GM23338 (cell line): ENCODE measurements at regions not wholly inside any gene's neighbourhood (a gene's known extent, or its start where the extent isn't known, plus 50 kb on each side); places are given as distances from the start of the nearest gene placed in this dataset.

Experiments
- ATAC-seq: fragments of 200-7000 bp; cut with Tn5 transposase; 3 replicates; pipeline ENCODE4 v1.9.1; 2020
- DNase-seq: peaks from one replicate; pipeline ENCODE4 v3.0.0-alpha.2; 2015; ENCODE audit warnings: low spot score
- H2AFZ ChIP-seq: fragments of 200-600 bp; sonication (generic); 2 replicates; pipeline ENCODE4 v1.8.0; 2016; ENCODE audit warnings: antibody characterized with exemption, mild to moderate bottlenecking, moderate library complexity
- H3F3A ChIP-seq: fragments of 200-600 bp; sonication (generic); replicated peaks from 2 replicates; pipeline ENCODE4 v1.8.0; 2017; ENCODE audit warnings: antibody characterized with exemption, mixed run types, low read depth
- H3K27ac ChIP-seq: fragments of 200-600 bp; sonication (generic); 2 replicates; pipeline ENCODE4 v1.6.1; 2016; ENCODE audit warnings: low read depth
- H3K27me3 ChIP-seq: fragments of 200-600 bp; sonication (generic); 2 replicates; pipeline ENCODE4 v1.8.0; 2016; ENCODE audit warnings: mild to moderate bottlenecking, mixed run types, moderate library complexity; ENCODE audit not compliant: insufficient read depth
- H3K36me3 ChIP-seq: fragments of 200-600 bp; sonication (generic); 2 replicates; pipeline ENCODE4 v1.8.0; 2016; ENCODE audit warnings: mild to moderate bottlenecking; ENCODE audit not compliant: insufficient read depth
- H3K4me1 ChIP-seq: fragments of 200-600 bp; sonication (generic); 2 replicates; pipeline ENCODE4 v1.8.0; 2016; ENCODE audit warnings: mild to moderate bottlenecking, moderate library complexity; ENCODE audit not compliant: insufficient read depth
- H3K4me2 ChIP-seq: fragments of 200-600 bp; sonication (generic); 2 replicates; pipeline ENCODE4 v1.7.1; 2017; ENCODE audit warnings: mixed run types
- H3K4me3 ChIP-seq: fragments of 200-600 bp; sonication (generic); 2 replicates; pipeline ENCODE4 v1.6.1; 2016; ENCODE audit warnings: mixed run types
- H3K79me2 ChIP-seq: fragments of 200-600 bp; sonication (generic); replicated peaks from 2 replicates; pipeline ENCODE4 v1.8.0; 2017; ENCODE audit warnings: mild to moderate bottlenecking; ENCODE audit not compliant: insufficient read depth
- H3K9me2 ChIP-seq: fragments of 200-600 bp; sonication (generic); 2 replicates; pipeline ENCODE4 v1.8.0; 2017; ENCODE audit not compliant: insufficient read depth
- H4K20me1 ChIP-seq: fragments of 200-600 bp; sonication (generic); replicated peaks from 2 replicates; pipeline ENCODE4 v1.8.0; 2017; ENCODE audit warnings: mild to moderate bottlenecking; ENCODE audit not compliant: insufficient read depth
- H3K27ac Mint-ChIP-seq: 2 replicates; pipeline ENCODE4 v1.8.0; 2020; ENCODE audit warnings: inconsistent platforms, mild to moderate bottlenecking, moderate library complexity, mixed read lengths
- H3K27me3 Mint-ChIP-seq: 3 replicates; pipeline ENCODE4 v1.8.0; 2022; ENCODE audit warnings: low read depth, mild to moderate bottlenecking, moderate library complexity, mixed read lengths, inconsistent platforms; ENCODE audit not compliant: insufficient read depth, poor library complexity
- H3K36me3 Mint-ChIP-seq: 3 replicates; pipeline ENCODE4 v1.8.0; 2021; ENCODE audit warnings: low read depth, mild to moderate bottlenecking, inconsistent platforms, moderate library complexity, mixed read lengths
- H3K4me1 Mint-ChIP-seq: 3 replicates; pipeline ENCODE4 v1.8.0; 2020; ENCODE audit warnings: mild to moderate bottlenecking, inconsistent platforms, mixed read lengths
- H3K4me3 Mint-ChIP-seq: 3 replicates; pipeline ENCODE4 v1.8.0; 2021; ENCODE audit warnings: moderate library complexity, mild to moderate bottlenecking, inconsistent platforms, mixed read lengths
- H3K9me3 Mint-ChIP-seq: 3 replicates; pipeline ENCODE4 v1.8.0; 2020; ENCODE audit warnings: moderate library complexity, mild to moderate bottlenecking, inconsistent platforms, mixed read lengths
- CREB1 ChIP-seq: fragments of 250-450 bp; sonication (Bioruptor Pico); IDR thresholded peaks from 2 replicates; pipeline ENCODE4 v1.5.0; 2020; ENCODE audit warnings: low read depth, mild to moderate bottlenecking, moderate library complexity
- EZH2phosphoT487 ChIP-seq: fragments of 200-600 bp; sonication (generic); IDR thresholded peaks from one replicate; pipeline ENCODE4 v1.8.1; 2018; ENCODE audit warnings: antibody characterized with exemption; ENCODE audit not compliant: unreplicated experiment
- JUNB ChIP-seq: IDR thresholded peaks from one replicate; pipeline ENCODE4 v1.6.1; 2016; ENCODE audit warnings: antibody characterized with exemption; ENCODE audit not compliant: unreplicated experiment
- NANOG ChIP-seq: IDR thresholded peaks from 2 replicates; pipeline ENCODE4 v1.6.1; 2016; ENCODE audit warnings: antibody characterized with exemption, borderline replicate concordance
- POLR2AphosphoS5 ChIP-seq: IDR thresholded peaks from 2 replicates; pipeline ENCODE4 v1.6.1; 2016; ENCODE audit warnings: antibody characterized with exemption, low read depth
- STAT1 ChIP-seq: IDR thresholded peaks from one replicate; pipeline ENCODE4 v1.6.1; 2016; ENCODE audit warnings: antibody characterized with exemption; ENCODE audit not compliant: unreplicated experiment
- ZNF114 ChIP-seq: fragments of 250-450 bp; sonication (Bioruptor Pico); IDR thresholded peaks from 2 replicates; pipeline ENCODE4 v1.5.0; 2020; ENCODE audit warnings: mild to moderate bottlenecking, moderate library complexity
- ZNF331 ChIP-seq: fragments of 250-450 bp; sonication (Bioruptor Pico); IDR thresholded peaks from 2 replicates; pipeline ENCODE4 v1.5.0; 2020; ENCODE audit warnings: low read depth, mild to moderate bottlenecking, moderate library complexity
- TF ChIP-seq, protein P1 (sequence below): IDR thresholded peaks from 2 replicates; pipeline ENCODE4 v1.6.1; 2016; ENCODE audit warnings: antibody characterized with exemption
- TF ChIP-seq, protein P2 (sequence below): fragments of 250-450 bp; sonication (Bioruptor Pico); IDR thresholded peaks from 2 replicates; pipeline ENCODE4 v1.5.0; 2020; ENCODE audit warnings: mild to moderate bottlenecking, moderate library complexity
- TF ChIP-seq, protein P3 (sequence below), 2 experiments: fragments of 200-600 bp in 1 of 2; sonication (generic) in 1 of 2; conservative IDR thresholded peaks; 2 replicates each; pipeline versions ENCODE4 v1.5.1 to v1.6.1; 2016 to 2017; ENCODE audit warnings: antibody characterized with exemption in 2 of 2, low read depth in 2 of 2, mild to moderate bottlenecking in 2 of 2, moderate library complexity in 1 of 2

DNA sequence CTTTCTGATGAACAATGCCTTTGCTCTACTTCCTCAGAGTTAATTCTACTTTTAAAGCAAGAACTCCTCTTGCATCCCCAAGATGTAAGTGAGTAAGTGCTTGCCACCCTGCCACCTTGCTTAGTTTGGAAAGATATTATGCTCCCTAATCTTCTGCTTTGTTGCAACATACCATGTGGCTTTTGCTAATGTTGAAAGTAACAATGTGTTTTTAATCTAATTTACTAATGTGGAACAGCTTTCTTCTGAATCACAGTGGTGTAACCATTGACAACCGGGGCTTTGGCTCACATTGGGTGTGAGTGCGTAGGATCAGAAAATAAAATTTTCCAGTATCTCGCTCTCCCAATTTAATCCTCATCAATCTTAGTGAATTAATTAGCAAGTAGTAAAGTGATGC, 254.1 kb upstream of the PTER start:
- Histone ChIP-seq H2AFZ (peak overlapping the region; percentile 12; the same call in 1 of the 2 replicates), H3K36me3 (no peaks in the 10 kb centered on the region), H3K4me1 (peaks cover 11% of the 10 kb centered on the region), H3K9me2 (peaks cover 27% of the 10 kb centered on the region), H3K27ac (no peak overlapping the region), H4K20me1 (no peaks in the 10 kb centered on the region), H3K27me3 (no peaks in the 10 kb centered on the region), H3K79me2 (no peaks in the 10 kb centered on the region), H3K4me2 (no peak overlapping the region), H3K4me3 (no peak overlapping the region), H3F3A (no peaks in the 10 kb centered on the region)
- Mint-ChIP-seq H3K27ac (no peak overlapping the region), H3K4me3 (no peak overlapping the region), H3K36me3 (peaks cover 40% of the 10 kb centered on the region; the same call in 2 of the 3 replicates), H3K9me3 (peaks cover 18% of the 10 kb centered on the region), H3K4me1 (peaks cover 10% of the 10 kb centered on the region; the same call in 2 of the 3 replicates), H3K27me3 (no peaks in the 10 kb centered on the region)
- ATAC-seq, result no peak
- no peak for DNase-seq
- no peak for TF ChIP-seq ZNF331 (CRISPR knock-in tag)
- TF ChIP-seq, protein P1, sequence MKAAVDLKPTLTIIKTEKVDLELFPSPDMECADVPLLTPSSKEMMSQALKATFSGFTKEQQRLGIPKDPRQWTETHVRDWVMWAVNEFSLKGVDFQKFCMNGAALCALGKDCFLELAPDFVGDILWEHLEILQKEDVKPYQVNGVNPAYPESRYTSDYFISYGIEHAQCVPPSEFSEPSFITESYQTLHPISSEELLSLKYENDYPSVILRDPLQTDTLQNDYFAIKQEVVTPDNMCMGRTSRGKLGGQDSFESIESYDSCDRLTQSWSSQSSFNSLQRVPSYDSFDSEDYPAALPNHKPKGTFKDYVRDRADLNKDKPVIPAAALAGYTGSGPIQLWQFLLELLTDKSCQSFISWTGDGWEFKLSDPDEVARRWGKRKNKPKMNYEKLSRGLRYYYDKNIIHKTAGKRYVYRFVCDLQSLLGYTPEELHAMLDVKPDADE, result no peak

DNA sequence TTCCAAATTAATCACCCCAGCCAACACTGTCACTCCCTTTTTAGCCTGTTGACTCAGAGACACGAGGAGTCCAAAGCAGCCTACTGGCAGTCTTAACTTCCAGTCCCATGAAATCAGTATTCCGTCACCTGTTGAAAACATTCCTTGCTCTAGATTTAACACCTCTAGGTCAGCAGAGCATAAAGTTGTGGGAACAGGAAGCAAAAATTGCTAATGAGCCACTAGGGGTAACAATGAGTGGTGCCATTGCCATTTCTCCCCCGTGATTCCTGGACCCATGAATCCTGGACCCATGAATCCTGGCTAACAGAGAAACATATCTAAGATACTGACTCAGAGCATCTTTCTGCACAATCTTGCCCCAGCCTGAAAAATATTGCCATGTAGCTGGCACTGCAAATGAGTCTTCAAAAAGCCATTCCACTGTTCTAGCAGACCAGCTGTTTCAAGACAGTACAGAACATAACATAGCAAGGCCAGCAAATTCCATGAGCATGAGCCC, 252.7 kb upstream of the PTER start:
- DNase-seq (no peak), ATAC-seq (no peak)
- Mint-ChIP-seq H3K27ac (no peak overlapping the region), H3K27me3 (no peaks in the 10 kb centered on the region), H3K9me3 (peaks cover 7% of the 10 kb centered on the region; the same call in 2 of the 3 replicates), H3K4me3 (no peak overlapping the region), H3K36me3 (peaks cover 29% of the 10 kb centered on the region; the same call in 2 of the 3 replicates), H3K4me1 (peaks cover 10% of the 10 kb centered on the region; the same call in 2 of the 3 replicates)
- Histone ChIP-seq H3F3A (no peaks in the 10 kb centered on the region), H3K79me2 (no peaks in the 10 kb centered on the region), H3K4me2 (no peak overlapping the region), H3K27ac (no peak overlapping the region), H3K9me2 (peaks cover 27% of the 10 kb centered on the region), H3K36me3 (no peaks in the 10 kb centered on the region), H3K4me1 (peaks cover 11% of the 10 kb centered on the region), H4K20me1 (no peaks in the 10 kb centered on the region), H3K4me3 (no peak overlapping the region), H2AFZ (no peak overlapping the region), H3K27me3 (no peaks in the 10 kb centered on the region)
- TF ChIP-seq ZNF114 (CRISPR knock-in tag), result no peak
- TF ChIP-seq, protein P2, sequence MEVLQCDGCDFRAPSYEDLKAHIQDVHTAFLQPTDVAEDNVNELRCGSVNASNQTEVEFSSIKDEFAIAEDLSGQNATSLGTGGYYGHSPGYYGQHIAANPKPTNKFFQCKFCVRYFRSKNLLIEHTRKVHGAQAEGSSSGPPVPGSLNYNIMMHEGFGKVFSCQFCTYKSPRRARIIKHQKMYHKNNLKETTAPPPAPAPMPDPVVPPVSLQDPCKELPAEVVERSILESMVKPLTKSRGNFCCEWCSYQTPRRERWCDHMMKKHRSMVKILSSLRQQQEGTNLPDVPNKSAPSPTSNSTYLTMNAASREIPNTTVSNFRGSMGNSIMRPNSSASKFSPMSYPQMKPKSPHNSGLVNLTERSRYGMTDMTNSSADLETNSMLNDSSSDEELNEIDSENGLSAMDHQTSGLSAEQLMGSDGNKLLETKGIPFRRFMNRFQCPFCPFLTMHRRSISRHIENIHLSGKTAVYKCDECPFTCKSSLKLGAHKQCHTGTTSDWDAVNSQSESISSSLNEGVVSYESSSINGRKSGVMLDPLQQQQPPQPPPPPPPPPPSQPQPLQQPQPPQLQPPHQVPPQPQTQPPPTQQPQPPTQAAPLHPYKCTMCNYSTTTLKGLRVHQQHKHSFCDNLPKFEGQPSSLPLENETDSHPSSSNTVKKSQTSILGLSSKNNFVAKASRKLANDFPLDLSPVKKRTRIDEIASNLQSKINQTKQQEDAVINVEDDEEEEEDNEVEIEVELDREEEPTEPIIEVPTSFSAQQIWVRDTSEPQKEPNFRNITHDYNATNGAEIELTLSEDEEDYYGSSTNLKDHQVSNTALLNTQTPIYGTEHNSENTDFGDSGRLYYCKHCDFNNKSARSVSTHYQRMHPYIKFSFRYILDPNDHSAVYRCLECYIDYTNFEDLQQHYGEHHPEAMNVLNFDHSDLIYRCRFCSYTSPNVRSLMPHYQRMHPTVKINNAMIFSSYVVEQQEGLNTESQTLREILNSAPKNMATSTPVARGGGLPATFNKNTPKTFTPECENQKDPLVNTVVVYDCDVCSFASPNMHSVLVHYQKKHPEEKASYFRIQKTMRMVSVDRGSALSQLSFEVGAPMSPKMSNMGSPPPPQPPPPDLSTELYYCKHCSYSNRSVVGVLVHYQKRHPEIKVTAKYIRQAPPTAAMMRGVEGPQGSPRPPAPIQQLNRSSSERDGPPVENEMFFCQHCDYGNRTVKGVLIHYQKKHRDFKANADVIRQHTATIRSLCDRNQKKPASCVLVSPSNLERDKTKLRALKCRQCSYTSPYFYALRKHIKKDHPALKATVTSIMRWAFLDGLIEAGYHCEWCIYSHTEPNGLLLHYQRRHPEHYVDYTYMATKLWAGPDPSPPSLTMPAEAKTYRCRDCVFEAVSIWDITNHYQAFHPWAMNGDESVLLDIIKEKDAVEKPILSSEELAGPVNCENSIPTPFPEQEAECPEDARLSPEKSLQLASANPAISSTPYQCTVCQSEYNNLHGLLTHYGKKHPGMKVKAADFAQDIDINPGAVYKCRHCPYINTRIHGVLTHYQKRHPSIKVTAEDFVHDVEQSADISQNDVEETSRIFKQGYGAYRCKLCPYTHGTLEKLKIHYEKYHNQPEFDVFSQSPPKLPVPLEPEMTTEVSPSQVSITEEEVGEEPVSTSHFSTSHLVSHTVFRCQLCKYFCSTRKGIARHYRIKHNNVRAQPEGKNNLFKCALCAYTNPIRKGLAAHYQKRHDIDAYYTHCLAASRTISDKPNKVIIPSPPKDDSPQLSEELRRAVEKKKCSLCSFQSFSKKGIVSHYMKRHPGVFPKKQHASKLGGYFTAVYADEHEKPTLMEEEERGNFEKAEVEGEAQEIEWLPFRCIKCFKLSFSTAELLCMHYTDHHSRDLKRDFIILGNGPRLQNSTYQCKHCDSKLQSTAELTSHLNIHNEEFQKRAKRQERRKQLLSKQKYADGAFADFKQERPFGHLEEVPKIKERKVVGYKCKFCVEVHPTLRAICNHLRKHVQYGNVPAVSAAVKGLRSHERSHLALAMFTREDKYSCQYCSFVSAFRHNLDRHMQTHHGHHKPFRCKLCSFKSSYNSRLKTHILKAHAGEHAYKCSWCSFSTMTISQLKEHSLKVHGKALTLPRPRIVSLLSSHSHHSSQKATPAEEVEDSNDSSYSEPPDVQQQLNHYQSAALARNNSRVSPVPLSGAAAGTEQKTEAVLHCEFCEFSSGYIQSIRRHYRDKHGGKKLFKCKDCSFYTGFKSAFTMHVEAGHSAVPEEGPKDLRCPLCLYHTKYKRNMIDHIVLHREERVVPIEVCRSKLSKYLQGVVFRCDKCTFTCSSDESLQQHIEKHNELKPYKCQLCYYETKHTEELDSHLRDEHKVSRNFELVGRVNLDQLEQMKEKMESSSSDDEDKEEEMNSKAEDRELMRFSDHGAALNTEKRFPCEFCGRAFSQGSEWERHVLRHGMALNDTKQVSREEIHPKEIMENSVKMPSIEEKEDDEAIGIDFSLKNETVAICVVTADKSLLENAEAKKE (CRISPR knock-in tag), result no peak
- TF ChIP-seq EZH2phosphoT487, result no peak
- TF ChIP-seq ZNF331 (CRISPR knock-in tag), result no peak
- TF ChIP-seq STAT1, result no peak
- TF ChIP-seq, protein P3, sequence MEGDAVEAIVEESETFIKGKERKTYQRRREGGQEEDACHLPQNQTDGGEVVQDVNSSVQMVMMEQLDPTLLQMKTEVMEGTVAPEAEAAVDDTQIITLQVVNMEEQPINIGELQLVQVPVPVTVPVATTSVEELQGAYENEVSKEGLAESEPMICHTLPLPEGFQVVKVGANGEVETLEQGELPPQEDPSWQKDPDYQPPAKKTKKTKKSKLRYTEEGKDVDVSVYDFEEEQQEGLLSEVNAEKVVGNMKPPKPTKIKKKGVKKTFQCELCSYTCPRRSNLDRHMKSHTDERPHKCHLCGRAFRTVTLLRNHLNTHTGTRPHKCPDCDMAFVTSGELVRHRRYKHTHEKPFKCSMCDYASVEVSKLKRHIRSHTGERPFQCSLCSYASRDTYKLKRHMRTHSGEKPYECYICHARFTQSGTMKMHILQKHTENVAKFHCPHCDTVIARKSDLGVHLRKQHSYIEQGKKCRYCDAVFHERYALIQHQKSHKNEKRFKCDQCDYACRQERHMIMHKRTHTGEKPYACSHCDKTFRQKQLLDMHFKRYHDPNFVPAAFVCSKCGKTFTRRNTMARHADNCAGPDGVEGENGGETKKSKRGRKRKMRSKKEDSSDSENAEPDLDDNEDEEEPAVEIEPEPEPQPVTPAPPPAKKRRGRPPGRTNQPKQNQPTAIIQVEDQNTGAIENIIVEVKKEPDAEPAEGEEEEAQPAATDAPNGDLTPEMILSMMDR (conservative IDR thresholded peaks at IDR 0.05; ENCODE audit: low read depth in 2 of 2), result no peak
- TF ChIP-seq NANOG, result no peak
- TF ChIP-seq JUNB, result no peak
- TF ChIP-seq POLR2AphosphoS5, result no peak
- no peak for TF ChIP-seq CREB1 (CRISPR knock-in tag)
